ENCODE measurements at regions not wholly inside any gene's neighbourhood (a gene's known extent, or its start where the extent isn't known, plus 50 kb on each side); places are given as distances from the start of the nearest gene placed in this dataset.

DNA sequence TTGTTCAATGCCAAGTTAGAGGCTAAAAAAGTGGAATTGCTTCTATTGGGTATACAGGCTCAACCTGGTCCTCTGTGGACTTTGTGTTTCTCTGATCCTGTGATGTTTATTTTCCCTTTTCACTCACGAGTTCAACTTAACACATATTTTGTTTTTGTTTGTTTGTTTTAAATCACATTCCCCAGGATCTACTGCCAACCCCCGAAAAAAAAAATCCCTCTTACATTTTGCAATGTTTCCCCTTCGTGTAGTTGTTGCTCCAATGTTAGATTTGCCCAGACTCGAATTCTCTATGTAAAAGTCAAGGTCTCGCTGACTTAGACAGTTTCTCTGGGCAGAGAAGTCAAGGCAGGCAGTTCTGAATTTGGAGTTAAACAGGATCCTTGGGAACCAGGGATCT lies 876.4 kb downstream of the CCSER2 start:
- no peak for TF ChIP-seq EZH2 (IDR thresholded peaks at IDR 0.05; ENCODE audit: borderline replicate concordance)
- no peak for TF ChIP-seq EZH2phosphoT487 (IDR thresholded peaks at IDR 0.05; ENCODE audit: low read depth, severe bottlenecking, unreplicated experiment)
